ENCODE measurements at regions not wholly inside any gene's neighbourhood (a gene's known extent, or its start where the extent isn't known, plus 50 kb on each side); places are given as distances from the start of the nearest gene placed in this dataset.

DNA sequence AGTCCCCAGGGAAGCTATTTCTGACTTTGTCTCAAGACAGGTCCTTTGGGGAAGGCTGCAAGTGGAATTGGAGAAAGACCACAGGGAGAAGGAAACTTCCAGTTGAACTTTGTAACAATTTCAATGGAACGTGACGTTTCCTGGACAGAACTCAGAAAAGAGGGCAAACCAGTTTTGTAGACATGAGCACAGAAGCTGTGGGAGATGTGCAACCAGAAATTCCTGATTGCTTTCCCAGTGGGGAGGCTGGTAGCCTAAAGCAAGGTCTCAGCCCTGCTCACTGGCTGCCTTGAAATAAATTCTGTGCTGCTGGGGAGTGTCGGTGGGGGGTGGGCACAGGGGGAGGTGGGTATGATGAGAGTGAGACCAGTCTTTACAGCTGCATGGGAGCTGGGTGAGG, 1206.7 kb upstream of the ADGRL2 start:
- ChIA-PET POLR2A (ENCODE audit: partially characterized antibody) (no interaction called here), CTCF (ENCODE audit: partially characterized antibody) (no interaction called here)
- no peak overlapping the region for H2AFZ ChIP-seq (ENCODE audit: low read length)

More for the DNA sequence above, 1206.7 kb upstream of the ADGRL2 start:
- Histone ChIP-seq H3K36me3 (ENCODE audit: control insufficient read depth in 2 of 4, insufficient read depth in 4 of 4, low read length in 3 of 4) (no peaks in the 10 kb centered on the region), H3K23me2 (ENCODE audit: low read depth, low read length) (no peaks in the 10 kb centered on the region), H3K18ac (ENCODE audit: extremely low read depth, low read length) (no peak overlapping the region; the same call in 1 of the 2 replicates), H2BK20ac (ENCODE audit: low read length) (no peak overlapping the region), H3K9ac (replicated peaks in 1 of 4; ENCODE audit: extremely low read depth in 1 of 4, low read depth in 3 of 4, low read length in 3 of 4) (no peak overlapping the region), H4K8ac (ENCODE audit: extremely low read depth, insufficient read depth, low read length) (no peak overlapping the region), H2BK120ac (replicated peaks; ENCODE audit: low read depth, low read length) (no peak overlapping the region), H3K79me1 (ENCODE audit: low read depth, low read length) (no peaks in the 10 kb centered on the region), H2BK12ac (ENCODE audit: low read depth, low read length) (no peak overlapping the region), H4K91ac (replicated peaks; ENCODE audit: insufficient read length, low read length) (no peak overlapping the region), H3K14ac (ENCODE audit: insufficient read length) (no peak overlapping the region), H3K9me3 (ENCODE audit: insufficient read depth in 2 of 2, low read depth in 1 of 2, low read length in 1 of 2) (peaks cover 2% of the 10 kb centered on the region in 2 experiments; a peak in 1 of 4 replicates), H3K4me2 (ENCODE audit: insufficient read depth in 1 of 2, low read depth in 2 of 2, low read length in 2 of 2) (no peak overlapping the region), H3K4me1 (replicated peaks in 1 of 4; ENCODE audit: control insufficient read depth in 3 of 4, insufficient read depth in 4 of 4, low read length in 3 of 4) (no peaks in the 10 kb centered on the region), H4K20me1 (replicated peaks in 1 of 2; ENCODE audit: control insufficient read depth in 1 of 2, insufficient read depth in 2 of 2, low read length in 2 of 2) (no peaks in the 10 kb centered on the region), H3K79me2 (ENCODE audit: control insufficient read depth in 1 of 2, insufficient read depth in 2 of 2, low read length in 2 of 2) (no peaks in the 10 kb centered on the region), H3K4ac (replicated peaks; ENCODE audit: insufficient read length, low read depth, low read length) (no peak overlapping the region), H3K27ac (ENCODE audit: low read depth, low read length) (no peak overlapping the region), H3K27me3 (replicated peaks in 1 of 4; ENCODE audit: control insufficient read depth in 3 of 4, extremely low read depth in 1 of 4, insufficient read depth in 3 of 4, low read length in 3 of 4) (no peaks in the 10 kb centered on the region), H3K56ac (replicated peaks; ENCODE audit: insufficient read length, low read depth, low read length) (no peak overlapping the region), H2BK5ac (ENCODE audit: low read depth, low read length) (no peak overlapping the region), H4K5ac (ENCODE audit: insufficient read length, low read depth, low read length) (no peak overlapping the region), H3K23ac (ENCODE audit: insufficient read length) (no peak overlapping the region), H2BK15ac (ENCODE audit: low read length) (no peak overlapping the region), H3K4me3 (ENCODE audit: extremely low read depth in 1 of 4, insufficient read depth in 2 of 4, low read depth in 3 of 4, low read length in 4 of 4) (no peak overlapping the region), H2AK5ac (ENCODE audit: low read depth, low read length) (no peak overlapping the region)
- TF ChIP-seq CBX5 (IDR thresholded peaks at IDR 0.05; ENCODE audit: low read depth, low read length) (no peak), RBBP5 (IDR thresholded peaks at IDR 0.05; ENCODE audit: borderline replicate concordance, low read depth, low read length) (no peak), RNF2 (IDR thresholded peaks at IDR 0.05; ENCODE audit: borderline replicate concordance, low read depth, low read length, missing control alignments, poor library complexity, severe bottlenecking) (no peak), CHD2 (IDR thresholded peaks at IDR 0.05; ENCODE audit: low read length) (no peak), CREB1 (IDR thresholded peaks at IDR 0.05) (no peak), HDAC6 (IDR thresholded peaks at IDR 0.05; ENCODE audit: low read depth, low read length) (no peak), KDM4A (IDR thresholded peaks at IDR 0.05; ENCODE audit: low read depth, low read length, severe bottlenecking) (no peak), ZNF274 (IDR thresholded peaks at IDR 0.05; ENCODE audit: borderline replicate concordance, extremely low read depth, low read length) (no peak), SP2 (IDR thresholded peaks at IDR 0.05; ENCODE audit: low read length) (no peak)
- DNase-seq (ENCODE audit: low read depth in 1 of 2, low spot score in 2 of 2) (no peak), FAIRE-seq (no peak)
- WGBS, 2 experiments (ENCODE audit: extremely low coverage in 1 of 2, insufficient coverage in 1 of 2, insufficient read length in 1 of 2, insufficient replicate concordance in 2 of 2, low coverage in 1 of 2, low lambda C conversion rate in 2 of 2, missing lambda C conversion rate in 1 of 2): 95% methylated on average over 3 of the region's 3 CpGs; no CpG with 5 or more reads in 1 of the 2 experiments

Data from H1 (cell line).